Loucy (cell line): ENCODE measurements at regions not wholly inside any gene's neighbourhood (a gene's known extent, or its start where the extent isn't known, plus 50 kb on each side); places are given as distances from the start of the nearest gene placed in this dataset.

ENCODE experiments used
- H2AFZ ChIP-seq: fragments of 200-600 bp; sonication (generic); 2 replicates; pipeline ENCODE4 v1.6.0; 2016; ENCODE audit warnings: antibody characterized with exemption, mild to moderate bottlenecking, low read length, moderate library complexity
- H3F3A ChIP-seq: fragments of 200-600 bp; 2 replicates; pipeline ENCODE4 v1.6.0; 2016; ENCODE audit warnings: antibody characterized with exemption, low read depth, mild to moderate bottlenecking
- H3K27me3 ChIP-seq: fragments of 200-600 bp; sonication (generic); 2 replicates; pipeline ENCODE4 v1.6.1; 2014; ENCODE audit warnings: low read length, mild to moderate bottlenecking; ENCODE audit not compliant: insufficient read depth, poor library complexity, severe bottlenecking
- H3K36me3 ChIP-seq: fragments of 200-600 bp; sonication (generic); 2 replicates; pipeline ENCODE4 v1.6.1; 2016; ENCODE audit warnings: low read length; ENCODE audit not compliant: insufficient read depth
- H3K4me1 ChIP-seq: fragments of 200-600 bp; sonication (generic); 2 replicates; pipeline ENCODE4 v1.5.1; 2014; ENCODE audit warnings: low read length, mild to moderate bottlenecking; ENCODE audit not compliant: insufficient read depth, poor library complexity, severe bottlenecking
- H3K4me2 ChIP-seq: fragments of 200-600 bp; sonication (generic); 2 replicates; pipeline ENCODE4 v1.6.0; 2014; ENCODE audit warnings: antibody characterized with exemption, low read length, low read depth, mild to moderate bottlenecking; ENCODE audit not compliant: poor library complexity, severe bottlenecking
- H3K4me3 ChIP-seq: fragments of 200-600 bp; sonication (generic); 2 replicates; pipeline ENCODE4 v1.5.1; 2014; ENCODE audit warnings: low read length, mild to moderate bottlenecking, mixed read lengths; ENCODE audit not compliant: poor library complexity, severe bottlenecking
- H3K79me2 ChIP-seq: fragments of 200-600 bp; sonication (generic); 2 replicates; pipeline ENCODE4 v1.6.1; 2014; ENCODE audit warnings: low read length; ENCODE audit not compliant: insufficient read depth
- H3K9ac ChIP-seq: fragments of 200-600 bp; sonication (generic); 2 replicates; pipeline ENCODE4 v1.6.0; 2014; ENCODE audit warnings: mild to moderate bottlenecking, low read depth, low read length, moderate library complexity; ENCODE audit not compliant: poor library complexity, severe bottlenecking
- H3K9me2 ChIP-seq: fragments of 200-600 bp; sonication (generic); replicated peaks from 2 replicates; pipeline ENCODE4 v1.6.1; 2016; ENCODE audit warnings: low read depth, low read length, mixed read lengths
- H3K9me3 ChIP-seq: fragments of 200-600 bp; sonication (generic); 2 replicates; pipeline ENCODE4 v1.6.1; 2014; ENCODE audit warnings: mild to moderate bottlenecking, antibody characterized with exemption, low read length, low read depth; ENCODE audit not compliant: insufficient read depth
- H4K20me1 ChIP-seq: fragments of 200-600 bp; sonication (generic); 2 replicates; pipeline ENCODE4 v1.6.0; 2014; ENCODE audit warnings: antibody characterized with exemption, low read length, mild to moderate bottlenecking; ENCODE audit not compliant: insufficient read depth, poor library complexity, severe bottlenecking
- CTCF ChIP-seq: fragments of 200-600 bp; sonication (generic); conservative IDR thresholded peaks from 2 replicates; pipeline ENCODE4 v1.5.1; 2014; ENCODE audit warnings: mild to moderate bottlenecking, antibody characterized with exemption, low read length
- EZH2phosphoT487 ChIP-seq: fragments of 200-600 bp; IDR thresholded peaks from 2 replicates; pipeline ENCODE4 v1.6.1; 2018; ENCODE audit warnings: antibody characterized with exemption, mild to moderate bottlenecking, moderate library complexity, borderline replicate concordance

GRCh38 chr11:81700076-81700475 is 1033.6 kb downstream of the FAM181B start:
- H3K9me2 ChIP-seq, result no peaks in the 10 kb centered on the region
- H3F3A ChIP-seq, result no peaks in the 10 kb centered on the region
- H3K9ac ChIP-seq, result no peak overlapping the region

GRCh38 chr11:81687057-81687456 is 1046.6 kb downstream of the FAM181B start:
- Histone ChIP-seq H3K4me2 (no peak overlapping the region), H3K36me3 (no peaks in the 10 kb centered on the region), H2AFZ (no peak overlapping the region), H3K9ac (no peak overlapping the region), H3K27me3 (no peaks in the 10 kb centered on the region), H3K9me3 (no peaks in the 10 kb centered on the region), H3F3A (no peaks in the 10 kb centered on the region), H4K20me1 (no peaks in the 10 kb centered on the region), H3K4me1 (no peaks in the 10 kb centered on the region), H3K9me2 (no peaks in the 10 kb centered on the region), H3K79me2 (no peaks in the 10 kb centered on the region), H3K4me3 (no peak overlapping the region)
- TF ChIP-seq CTCF, result no peak
- no peak for TF ChIP-seq EZH2phosphoT487

More at GRCh38 chr11:81700076-81700475, 1033.6 kb downstream of the FAM181B start:
- Histone ChIP-seq H3K4me1 (no peaks in the 10 kb centered on the region), H3K79me2 (no peaks in the 10 kb centered on the region), H2AFZ (no peak overlapping the region), H3K4me3 (no peak overlapping the region), H3K36me3 (no peaks in the 10 kb centered on the region), H3K9me3 (no peaks in the 10 kb centered on the region), H3K27me3 (no peaks in the 10 kb centered on the region), H4K20me1 (no peaks in the 10 kb centered on the region), H3K4me2 (no peak overlapping the region)
- TF ChIP-seq EZH2phosphoT487, result no peak
- no peak for TF ChIP-seq CTCF

GRCh38 chr11:81674211-81674610 is 1059.5 kb downstream of the FAM181B start:
- Histone ChIP-seq H3K27me3 (no peaks in the 10 kb centered on the region), H4K20me1 (no peaks in the 10 kb centered on the region), H2AFZ (no peak overlapping the region), H3K4me3 (no peak overlapping the region), H3K36me3 (no peaks in the 10 kb centered on the region), H3K9me2 (no peaks in the 10 kb centered on the region), H3K4me2 (no peak overlapping the region), H3K9me3 (no peaks in the 10 kb centered on the region), H3F3A (no peaks in the 10 kb centered on the region), H3K79me2 (no peaks in the 10 kb centered on the region), H3K4me1 (no peaks in the 10 kb centered on the region), H3K9ac (no peak overlapping the region)
- no peak for TF ChIP-seq CTCF
- no peak for TF ChIP-seq EZH2phosphoT487
